GM20000 (cell line): ENCODE measurements at regions not wholly inside any gene's neighbourhood (a gene's known extent, or its start where the extent isn't known, plus 50 kb on each side); places are given as distances from the start of the nearest gene placed in this dataset.

Experiments used
- DNase-seq: peaks from one replicate; pipeline ENCODE4 v3.0.0; 2012; ENCODE audit warnings: low spot score
- TF ChIP-seq, protein P1 (sequence below): IDR thresholded peaks from 2 replicates; pipeline ENCODE4 v1.5.1; 2012; ENCODE audit warnings: mild to moderate bottlenecking, control low read depth; ENCODE audit errors: extremely low read depth, missing control alignments

DNA sequence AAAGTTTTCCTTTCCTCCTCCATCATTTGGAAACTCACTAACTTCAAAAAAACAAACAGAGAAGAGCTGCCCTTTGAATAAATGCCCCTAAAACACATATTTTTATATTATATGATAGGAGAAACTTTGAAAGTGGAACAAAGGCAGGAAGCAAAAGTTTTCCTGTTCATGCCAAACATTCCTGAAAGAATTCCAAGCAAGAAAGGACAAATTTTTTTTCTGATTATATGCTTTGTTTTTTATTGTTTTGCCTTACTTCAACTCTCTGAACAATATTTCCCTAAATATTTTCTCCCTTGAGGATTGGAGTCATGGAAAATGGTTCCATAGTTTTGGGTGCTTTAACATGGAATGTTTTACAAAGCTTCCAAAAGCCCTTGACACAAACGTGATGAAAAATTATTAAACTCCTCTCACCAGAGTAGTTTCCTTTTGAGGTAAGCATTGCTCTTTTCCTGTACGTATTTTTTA is 638.5 kb upstream of the CAMK1G start:
- no peak for DNase-seq
- TF ChIP-seq, protein P1, sequence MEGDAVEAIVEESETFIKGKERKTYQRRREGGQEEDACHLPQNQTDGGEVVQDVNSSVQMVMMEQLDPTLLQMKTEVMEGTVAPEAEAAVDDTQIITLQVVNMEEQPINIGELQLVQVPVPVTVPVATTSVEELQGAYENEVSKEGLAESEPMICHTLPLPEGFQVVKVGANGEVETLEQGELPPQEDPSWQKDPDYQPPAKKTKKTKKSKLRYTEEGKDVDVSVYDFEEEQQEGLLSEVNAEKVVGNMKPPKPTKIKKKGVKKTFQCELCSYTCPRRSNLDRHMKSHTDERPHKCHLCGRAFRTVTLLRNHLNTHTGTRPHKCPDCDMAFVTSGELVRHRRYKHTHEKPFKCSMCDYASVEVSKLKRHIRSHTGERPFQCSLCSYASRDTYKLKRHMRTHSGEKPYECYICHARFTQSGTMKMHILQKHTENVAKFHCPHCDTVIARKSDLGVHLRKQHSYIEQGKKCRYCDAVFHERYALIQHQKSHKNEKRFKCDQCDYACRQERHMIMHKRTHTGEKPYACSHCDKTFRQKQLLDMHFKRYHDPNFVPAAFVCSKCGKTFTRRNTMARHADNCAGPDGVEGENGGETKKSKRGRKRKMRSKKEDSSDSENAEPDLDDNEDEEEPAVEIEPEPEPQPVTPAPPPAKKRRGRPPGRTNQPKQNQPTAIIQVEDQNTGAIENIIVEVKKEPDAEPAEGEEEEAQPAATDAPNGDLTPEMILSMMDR = no peak

DNA sequence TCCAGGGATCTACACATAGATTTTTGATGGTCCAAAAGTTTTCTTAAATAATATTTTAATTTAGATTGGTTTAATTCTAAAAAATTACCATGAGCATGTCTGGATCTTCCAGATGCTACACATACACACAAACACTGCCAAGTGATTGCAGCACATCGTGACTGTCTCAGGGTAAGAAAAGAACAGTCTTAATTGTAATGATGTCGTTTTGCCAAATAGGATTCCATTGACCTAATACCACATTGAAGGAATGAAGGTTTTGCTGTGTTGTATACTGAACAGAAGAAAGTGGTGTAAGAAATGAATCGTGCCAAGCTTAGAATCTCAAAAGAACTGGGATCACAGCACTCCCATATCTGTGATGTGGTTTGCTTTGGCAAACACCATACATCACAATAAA is 633.3 kb upstream of the CAMK1G start:
- no peak for DNase-seq
- TF ChIP-seq, protein P1 = no peak

DNA sequence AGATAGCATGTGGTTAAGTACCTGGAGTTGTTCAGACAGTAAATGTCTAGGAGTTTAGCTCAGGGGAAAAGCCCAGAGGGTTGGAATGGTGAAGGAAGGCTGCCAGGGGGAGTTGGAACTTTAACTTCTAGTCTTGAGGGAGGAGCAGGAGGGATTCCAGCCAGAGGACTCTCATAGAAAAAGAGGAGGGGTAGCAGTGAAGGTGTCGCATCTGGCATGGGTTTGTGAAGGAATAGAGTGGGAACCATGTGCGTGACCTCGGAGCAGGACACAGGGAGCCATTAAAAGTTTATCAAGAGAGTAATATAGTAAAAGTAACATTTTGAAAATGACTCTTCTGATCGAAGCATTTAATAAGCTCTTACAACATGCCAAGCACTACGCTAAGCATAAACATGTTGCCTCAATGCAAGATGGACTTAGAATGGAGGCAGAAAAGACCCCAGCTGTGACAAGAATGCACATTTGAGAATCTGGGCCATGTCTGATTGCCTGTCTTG is 632.4 kb upstream of the CAMK1G start:
- DNase-seq = no peak
- TF ChIP-seq, protein P1 = no peak

DNA sequence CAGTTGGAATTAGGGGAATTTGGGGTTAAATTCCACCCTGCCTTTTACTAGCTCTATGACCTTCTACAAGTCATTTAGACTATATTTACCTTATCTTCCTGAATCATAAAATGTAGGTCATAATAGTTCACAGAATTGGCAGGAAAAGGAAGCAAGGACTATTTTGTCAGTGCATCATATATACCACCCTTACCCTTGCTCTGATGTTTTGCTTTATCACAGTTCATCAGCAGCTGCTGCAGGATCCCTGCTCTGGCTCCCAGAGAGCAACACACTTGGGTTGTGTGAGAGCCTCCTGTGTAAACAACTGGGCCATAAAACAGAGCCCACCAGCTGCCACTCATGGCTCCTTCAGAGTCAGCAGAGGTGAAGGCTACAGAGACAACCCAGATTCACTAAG is 631.6 kb upstream of the CAMK1G start:
- TF ChIP-seq, protein P1 = no peak
- no peak for DNase-seq

- DNase-seq = no peak
- TF ChIP-seq, protein P1 = no peak
These were observed 620.6 kb upstream of the CAMK1G start for GRCh38 chr1:208962867-208963266.

DNA sequence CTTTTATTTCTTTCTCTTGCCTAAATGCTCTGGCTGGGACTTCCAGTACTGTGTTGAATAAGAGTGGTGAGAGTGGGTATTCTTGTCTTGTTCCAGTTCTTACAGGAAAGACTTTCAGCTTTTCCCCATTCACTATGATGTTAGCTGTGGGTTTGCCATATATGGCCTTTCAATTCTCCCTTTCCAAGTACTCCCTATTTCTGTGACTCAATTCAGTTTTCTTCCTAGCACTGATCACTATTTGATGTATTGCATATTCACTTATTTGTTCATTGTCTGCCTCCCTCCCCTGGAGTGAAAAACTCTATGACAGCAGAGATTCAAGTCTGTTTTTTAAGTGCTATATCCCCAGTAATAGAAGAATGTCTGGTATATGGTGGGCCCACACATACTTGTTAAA is 618.2 kb upstream of the CAMK1G start:
- no peak for DNase-seq
- TF ChIP-seq, protein P1 = no peak

- TF ChIP-seq, protein P1 = no peak
- no peak for DNase-seq
These were observed 616.2 kb upstream of the CAMK1G start for GRCh38 chr1:208967334-208967733.
